Smooth muscle cell (in vitro differentiated cells): ENCODE measurements at regions not wholly inside any gene's neighbourhood (a gene's known extent, or its start where the extent isn't known, plus 50 kb on each side); places are given as distances from the start of the nearest gene placed in this dataset.

Source experiments
- DNase-seq: peaks from one replicate; lab custom pipeline; 2025; ENCODE audit not compliant: unreplicated experiment; lab: John Stamatoyannopoulos, UW
- H2AFZ ChIP-seq: fragments of 200-600 bp; sonication (generic); 2 replicates; pipeline ENCODE4 v1.6.0; 2016; ENCODE audit warnings: antibody characterized with exemption, low read depth, mild to moderate bottlenecking
- H3F3A ChIP-seq: fragments of 200-600 bp; sonication (generic); 2 replicates; pipeline ENCODE4 v1.6.0; 2017; ENCODE audit warnings: antibody characterized with exemption, low read depth
- H3K27ac ChIP-seq: fragments of 200-600 bp; sonication (generic); 2 replicates; pipeline ENCODE4 v1.5.1; 2016; ENCODE audit warnings: low read depth, mild to moderate bottlenecking
- H3K27me3 ChIP-seq: fragments of 200-600 bp; sonication (generic); 2 replicates; pipeline ENCODE4 v1.6.1; 2016; ENCODE audit warnings: low read depth, mild to moderate bottlenecking
- H3K36me3 ChIP-seq: fragments of 200-600 bp; sonication (generic); 2 replicates; pipeline ENCODE4 v1.5.1; 2016; ENCODE audit warnings: low read depth
- H3K4me1 ChIP-seq: fragments of 200-600 bp; sonication (generic); 2 replicates; pipeline ENCODE4 v1.5.1; 2016; ENCODE audit warnings: low read depth
- H3K4me2 ChIP-seq: fragments of 200-600 bp; sonication (generic); 2 replicates; pipeline ENCODE4 v1.6.0; 2016; ENCODE audit warnings: mild to moderate bottlenecking
- H3K4me3 ChIP-seq: fragments of 200-600 bp; sonication (generic); 2 replicates; pipeline ENCODE4 v1.5.1; 2016; ENCODE audit warnings: mild to moderate bottlenecking
- H3K79me2 ChIP-seq: fragments of 200-600 bp; sonication (generic); 2 replicates; pipeline ENCODE4 v1.6.0; 2016; ENCODE audit warnings: low read depth, mild to moderate bottlenecking
- H3K9ac ChIP-seq: fragments of 200-600 bp; sonication (generic); 2 replicates; pipeline ENCODE4 v1.6.0; 2016; ENCODE audit warnings: low read depth
- H3K9me3 ChIP-seq: fragments of 200-600 bp; sonication (generic); replicated peaks from 2 replicates; pipeline ENCODE4 v1.5.1; 2016; ENCODE audit warnings: low read depth
- H4K20me1 ChIP-seq: fragments of 200-600 bp; sonication (generic); 2 replicates; pipeline ENCODE4 v1.6.0; 2016; ENCODE audit warnings: low read depth
- CTCF ChIP-seq: fragments of 200-600 bp; sonication (generic); IDR thresholded peaks from 2 replicates; pipeline ENCODE4 v1.5.1; 2017; ENCODE audit warnings: borderline replicate concordance, mild to moderate bottlenecking, antibody characterized with exemption; ENCODE audit not compliant: insufficient read depth, poor library complexity, severe bottlenecking
- WGBS: methylation state at CpG from one replicate; pipeline ENCODE4 v1.1.7; 2016; ENCODE audit warnings: low lambda C conversion rate; 5-methylcytosine and 5-hydroxymethylcytosine counted together

GRCh38 chr5:84642795-84643194 lies 258.1 kb upstream of the EDIL3 start:
- H3K27ac ChIP-seq = no peak overlapping the region
- WGBS = 93% methylated on average over 2 of the region's 2 CpGs
- no peaks in the 10 kb centered on the region for H4K20me1 ChIP-seq
- H3K4me3 ChIP-seq = no peak overlapping the region
- no peak overlapping the region for H2AFZ ChIP-seq
- no peak overlapping the region for H3K9ac ChIP-seq
- DNase-seq = no peak
- no peak overlapping the region for H3K4me2 ChIP-seq
- H3F3A ChIP-seq = no peaks in the 10 kb centered on the region
- no peaks in the 10 kb centered on the region for H3K9me3 ChIP-seq
- no peak for TF ChIP-seq CTCF
- no peaks in the 10 kb centered on the region for H3K36me3 ChIP-seq
- no peaks in the 10 kb centered on the region for H3K4me1 ChIP-seq
- no peaks in the 10 kb centered on the region for H3K79me2 ChIP-seq
- H3K27me3 ChIP-seq = no peaks in the 10 kb centered on the region

GRCh38 chr5:84642324-84642723 lies 257.6 kb upstream of the EDIL3 start:
- 97% methylated on average over 8 of the region's 8 CpGs for WGBS
- TF ChIP-seq CTCF = no peak
- DNase-seq = no peak
- H3K4me1 ChIP-seq = no peaks in the 10 kb centered on the region
- no peaks in the 10 kb centered on the region for H3F3A ChIP-seq
- H3K9me3 ChIP-seq = no peaks in the 10 kb centered on the region
- H2AFZ ChIP-seq = no peak overlapping the region
- H3K27ac ChIP-seq = no peak overlapping the region
- no peak overlapping the region for H3K4me2 ChIP-seq
- no peaks in the 10 kb centered on the region for H3K36me3 ChIP-seq
- no peak overlapping the region for H3K4me3 ChIP-seq
- H3K79me2 ChIP-seq = no peaks in the 10 kb centered on the region
- no peaks in the 10 kb centered on the region for H4K20me1 ChIP-seq
- H3K27me3 ChIP-seq = no peaks in the 10 kb centered on the region
- no peak overlapping the region for H3K9ac ChIP-seq

- H3K9ac ChIP-seq = no peak overlapping the region
- no peak for DNase-seq
- H3K27ac ChIP-seq = no peak overlapping the region
- no peaks in the 10 kb centered on the region for H3K79me2 ChIP-seq
- peak overlapping the region; percentile 45 for H2AFZ ChIP-seq
- H3K4me1 ChIP-seq = no peaks in the 10 kb centered on the region
- no peak overlapping the region for H3K4me2 ChIP-seq
- H3F3A ChIP-seq = no peaks in the 10 kb centered on the region
- H3K36me3 ChIP-seq = no peaks in the 10 kb centered on the region
- no peak for TF ChIP-seq CTCF
- no peak overlapping the region for H3K4me3 ChIP-seq
- 100% methylated on average over 1 of the region's 1 CpG for WGBS
- no peaks in the 10 kb centered on the region for H3K27me3 ChIP-seq
- H3K9me3 ChIP-seq = no peaks in the 10 kb centered on the region
- H4K20me1 ChIP-seq = no peaks in the 10 kb centered on the region
These were observed 253.1 kb upstream of the EDIL3 start for GRCh38 chr5:84637662-84638375.
